ENCODE measurements at regions not wholly inside any gene's neighbourhood (a gene's known extent, or its start where the extent isn't known, plus 50 kb on each side); places are given as distances from the start of the nearest gene placed in this dataset.

DNA sequence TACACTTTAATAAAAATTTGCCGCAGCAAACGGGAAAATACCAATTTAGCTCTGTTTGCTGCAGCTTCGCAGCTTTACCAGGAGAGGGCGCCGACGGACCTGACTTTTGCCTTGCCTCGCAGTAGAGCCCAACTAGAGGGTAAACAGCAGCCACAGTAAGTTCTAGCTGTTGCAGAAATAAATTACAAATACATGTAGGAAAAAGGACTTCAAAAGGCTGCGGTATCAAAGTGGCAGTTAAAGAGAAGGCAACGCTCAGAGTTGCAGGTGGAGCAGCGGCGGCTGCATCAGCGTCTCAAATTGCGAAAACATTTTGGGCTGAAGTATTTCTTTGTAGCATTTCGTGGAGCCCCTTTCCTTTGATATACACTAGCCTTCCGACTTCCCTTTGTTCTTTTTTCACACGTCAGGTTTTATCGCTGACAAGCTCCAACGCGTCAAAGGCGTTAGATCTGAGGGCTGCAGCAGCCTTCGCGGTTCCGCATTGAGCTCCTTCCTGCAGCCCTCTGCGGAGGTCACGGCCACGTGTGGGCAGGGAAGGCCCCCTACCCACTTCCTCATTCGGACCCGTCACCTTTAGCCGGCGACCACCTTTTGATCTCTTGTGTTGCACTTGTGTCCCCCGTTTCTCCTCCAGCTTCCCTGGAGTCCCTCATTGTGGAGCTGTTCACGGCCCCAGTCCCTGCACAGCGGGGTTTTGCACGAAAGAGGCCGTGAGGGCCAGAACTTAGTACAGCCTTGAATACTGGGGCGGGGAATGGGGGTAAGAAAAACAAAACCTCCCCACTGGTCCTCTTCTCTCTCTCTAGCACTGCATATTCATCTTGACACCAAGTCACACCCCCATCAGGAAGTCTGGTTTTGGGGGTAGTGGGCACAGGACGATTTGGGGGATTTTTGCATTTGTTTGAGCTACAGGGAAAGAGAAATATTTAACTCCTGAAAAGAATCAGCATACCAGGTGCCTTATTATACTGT is 72.8 kb downstream of the S1PR1 start:
- TF ChIP-seq, protein P1, sequence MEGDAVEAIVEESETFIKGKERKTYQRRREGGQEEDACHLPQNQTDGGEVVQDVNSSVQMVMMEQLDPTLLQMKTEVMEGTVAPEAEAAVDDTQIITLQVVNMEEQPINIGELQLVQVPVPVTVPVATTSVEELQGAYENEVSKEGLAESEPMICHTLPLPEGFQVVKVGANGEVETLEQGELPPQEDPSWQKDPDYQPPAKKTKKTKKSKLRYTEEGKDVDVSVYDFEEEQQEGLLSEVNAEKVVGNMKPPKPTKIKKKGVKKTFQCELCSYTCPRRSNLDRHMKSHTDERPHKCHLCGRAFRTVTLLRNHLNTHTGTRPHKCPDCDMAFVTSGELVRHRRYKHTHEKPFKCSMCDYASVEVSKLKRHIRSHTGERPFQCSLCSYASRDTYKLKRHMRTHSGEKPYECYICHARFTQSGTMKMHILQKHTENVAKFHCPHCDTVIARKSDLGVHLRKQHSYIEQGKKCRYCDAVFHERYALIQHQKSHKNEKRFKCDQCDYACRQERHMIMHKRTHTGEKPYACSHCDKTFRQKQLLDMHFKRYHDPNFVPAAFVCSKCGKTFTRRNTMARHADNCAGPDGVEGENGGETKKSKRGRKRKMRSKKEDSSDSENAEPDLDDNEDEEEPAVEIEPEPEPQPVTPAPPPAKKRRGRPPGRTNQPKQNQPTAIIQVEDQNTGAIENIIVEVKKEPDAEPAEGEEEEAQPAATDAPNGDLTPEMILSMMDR (IDR thresholded peaks at IDR 0.05), result peak; percentile 52 to 73 (median 70)
- TF ChIP-seq POLR2A (IDR thresholded peaks at IDR 0.05), result no peak
